GM21717 (cell line): ENCODE measurements at regions not wholly inside any gene's neighbourhood (a gene's known extent, or its start where the extent isn't known, plus 50 kb on each side); places are given as distances from the start of the nearest gene placed in this dataset.
"Not testable (repeated sequence)": the region's sequence is repeated elsewhere in the genome, so short reads cannot be mapped to it uniquely, and the experiment has no call there.

Experiments used
- ATAC-seq: cut with Tn5 transposase; IDR thresholded peaks from one replicate; pipeline ENCODE4 v1.9.1; 2021; ENCODE audit warnings: mild to moderate bottlenecking, moderate library complexity; ENCODE audit not compliant: unreplicated experiment

- ATAC-seq = no peak
Measured at GRCh38 chr2:71961289-71962027, 186.2 kb downstream of the CYP26B1 start.

DNA sequence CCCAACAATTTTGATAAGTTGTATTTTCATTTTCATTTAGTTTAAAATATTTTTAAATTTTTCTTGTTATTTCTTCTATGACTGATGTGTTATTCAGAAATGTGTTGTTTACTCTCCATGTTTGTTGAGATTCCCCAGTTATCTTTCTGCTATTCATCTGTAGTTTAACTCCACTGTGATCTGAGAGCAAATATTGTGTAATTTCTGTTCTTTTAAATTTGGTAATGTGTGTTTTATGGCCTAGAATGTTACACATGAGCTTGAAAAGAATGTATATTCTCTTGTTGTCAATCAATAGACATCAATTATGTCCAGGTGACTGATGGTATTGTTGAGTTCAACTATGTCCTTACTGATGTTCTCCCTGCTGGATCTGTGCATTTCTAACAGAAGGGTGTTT lies 188.2 kb downstream of the CYP26B1 start:
- no peak for ATAC-seq

DNA sequence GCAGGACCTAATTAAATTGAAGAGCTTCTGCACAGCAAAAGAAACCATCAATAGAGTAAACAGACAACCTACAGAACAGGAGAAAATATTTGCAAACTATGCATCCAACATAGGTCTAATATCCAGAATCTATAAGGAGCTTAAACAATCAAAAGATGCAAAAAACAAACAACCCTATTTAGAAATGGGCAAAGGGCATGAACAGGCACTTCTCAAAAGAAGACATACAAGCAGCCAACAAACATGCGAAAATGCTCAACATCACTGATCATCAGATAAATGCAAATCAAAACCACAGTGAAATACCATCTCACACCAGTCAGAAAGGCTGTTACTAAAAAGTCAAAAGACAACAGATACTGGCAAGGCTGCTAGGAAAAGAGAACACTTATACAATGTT lies 189.2 kb downstream of the CYP26B1 start:
- not testable (repeated sequence) for ATAC-seq

DNA sequence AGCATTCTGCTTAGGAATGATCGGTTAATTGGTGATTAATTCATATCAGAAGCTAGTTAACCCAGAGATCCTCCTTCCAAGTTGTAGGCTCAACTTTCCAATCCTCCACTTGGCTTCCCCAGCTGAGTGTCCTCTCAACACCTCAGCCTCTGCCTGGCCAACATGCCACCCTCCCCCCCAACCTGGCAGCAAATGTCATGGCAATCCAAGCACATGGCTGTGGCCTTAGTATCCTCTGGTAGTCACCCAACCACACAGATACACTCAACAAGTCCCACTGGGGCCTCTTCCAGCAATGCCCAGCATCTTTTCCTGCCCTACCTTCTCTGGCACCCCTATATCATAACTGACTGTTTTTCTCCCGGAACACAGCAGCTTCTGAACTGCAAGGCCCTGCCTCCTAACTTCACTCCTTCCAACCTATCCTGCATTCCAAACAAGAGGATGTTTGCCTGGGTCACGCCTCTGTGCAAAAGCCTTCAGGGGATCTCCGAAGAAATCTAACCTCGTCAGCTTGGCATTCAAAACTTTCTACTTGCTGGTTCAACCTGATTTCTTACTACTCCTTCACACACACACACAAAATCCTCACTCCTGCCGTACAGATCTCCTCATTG lies 195.0 kb downstream of the CYP26B1 start:
- ATAC-seq = no peak

DNA sequence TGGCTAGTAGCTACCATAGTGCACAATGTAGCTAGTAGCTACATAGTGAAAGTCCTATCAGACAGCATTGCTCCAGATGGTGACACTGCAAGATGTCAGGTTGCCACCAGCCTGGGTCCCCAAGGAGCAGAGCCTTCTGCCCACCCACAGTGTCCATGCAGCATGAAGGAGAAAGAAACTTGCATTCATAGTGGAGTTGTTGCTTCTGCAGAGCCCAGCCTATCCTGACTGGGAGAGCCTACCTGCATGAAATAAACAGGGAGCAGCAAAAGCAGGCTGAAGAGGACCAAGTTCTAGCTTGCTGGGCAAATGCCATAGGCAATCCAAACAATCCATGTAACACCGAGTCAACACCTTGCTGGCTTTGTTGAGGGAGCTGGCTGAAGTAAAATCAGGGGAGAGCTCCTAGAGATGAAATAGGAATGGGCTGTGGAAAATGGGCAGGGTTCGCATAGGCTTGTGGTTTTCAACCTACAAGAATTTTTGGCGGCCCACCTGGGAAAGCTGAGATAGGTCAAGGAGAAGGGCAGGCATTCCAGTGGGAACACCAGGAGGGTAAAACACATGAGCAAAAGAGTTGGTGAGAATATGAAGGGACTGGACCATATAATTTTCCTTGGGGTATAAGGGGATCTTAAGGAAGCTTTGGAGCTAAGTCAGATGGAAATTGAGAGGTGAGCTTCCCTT lies 195.8 kb downstream of the CYP26B1 start:
- no peak for ATAC-seq

DNA sequence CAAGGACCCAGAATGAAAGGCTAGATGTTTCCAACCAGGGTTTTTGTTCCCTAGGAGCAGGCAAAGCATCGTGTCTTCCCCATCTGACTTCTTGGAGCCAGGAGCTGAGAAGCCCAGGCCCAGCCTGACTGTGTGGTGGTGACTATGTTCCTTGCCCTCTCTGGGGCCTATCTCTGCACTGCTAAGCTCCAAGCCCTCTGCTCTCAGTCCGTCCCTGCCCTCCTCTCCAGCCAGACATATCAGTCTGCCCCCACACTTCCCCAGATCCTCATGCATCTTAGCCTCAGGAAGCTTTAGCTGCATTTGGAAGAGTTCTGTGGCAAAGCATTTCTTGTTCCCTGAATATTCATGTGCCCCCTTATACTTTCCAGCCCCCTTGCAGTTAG lies 196.6 kb downstream of the CYP26B1 start:
- no peak for ATAC-seq

- no peak for ATAC-seq
Measured at GRCh38 chr2:71950256-71951082, 197.2 kb downstream of the CYP26B1 start.

GRCh38 chr2:71949537-71949798 lies 198.2 kb downstream of the CYP26B1 start:
- ATAC-seq = no peak

DNA sequence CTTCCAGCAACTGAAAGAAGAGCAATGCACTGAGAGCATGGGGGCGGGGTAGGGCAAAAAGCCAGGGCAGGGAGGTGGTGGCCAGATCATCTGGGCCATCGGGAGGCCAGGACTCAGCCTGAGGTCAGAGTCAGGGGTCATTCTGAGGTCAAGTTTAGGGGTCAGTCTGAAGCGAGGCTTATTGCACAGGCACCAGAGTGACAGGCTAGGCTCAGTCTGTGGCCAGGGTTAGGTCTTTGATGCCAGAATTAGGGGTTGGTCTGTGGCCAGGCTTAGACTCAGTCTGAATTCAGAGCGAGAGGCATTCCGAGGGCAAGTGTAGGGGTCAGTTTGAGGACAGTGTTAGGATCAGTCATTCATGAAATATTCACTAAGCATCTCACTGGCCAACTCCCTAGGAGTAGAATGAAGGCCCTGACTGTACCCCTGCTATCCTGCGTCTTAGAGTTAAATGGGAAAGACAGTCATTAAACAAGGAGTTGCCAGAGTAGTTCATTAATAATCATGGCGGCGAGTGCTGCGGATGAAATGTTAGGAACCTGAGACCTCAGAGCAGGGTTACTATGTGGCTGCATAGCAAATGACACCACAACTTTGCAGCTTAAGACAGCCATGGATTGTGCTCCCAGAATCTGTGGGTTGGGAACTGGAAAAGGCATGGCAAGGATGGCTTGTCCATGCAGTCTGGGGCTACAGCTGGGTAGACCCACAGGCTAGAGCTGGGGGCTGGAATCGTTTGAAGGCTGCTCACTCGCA lies 198.7 kb downstream of the CYP26B1 start:
- no peak for ATAC-seq

- ATAC-seq = no peak
Measured at GRCh38 chr2:71947809-71948208, 199.9 kb downstream of the CYP26B1 start.

- ATAC-seq = no peak
Measured at GRCh38 chr2:71945603-71945959, 202.1 kb downstream of the CYP26B1 start.

- no peak for ATAC-seq
Measured at GRCh38 chr2:71944806-71945602, 202.7 kb downstream of the CYP26B1 start.

DNA sequence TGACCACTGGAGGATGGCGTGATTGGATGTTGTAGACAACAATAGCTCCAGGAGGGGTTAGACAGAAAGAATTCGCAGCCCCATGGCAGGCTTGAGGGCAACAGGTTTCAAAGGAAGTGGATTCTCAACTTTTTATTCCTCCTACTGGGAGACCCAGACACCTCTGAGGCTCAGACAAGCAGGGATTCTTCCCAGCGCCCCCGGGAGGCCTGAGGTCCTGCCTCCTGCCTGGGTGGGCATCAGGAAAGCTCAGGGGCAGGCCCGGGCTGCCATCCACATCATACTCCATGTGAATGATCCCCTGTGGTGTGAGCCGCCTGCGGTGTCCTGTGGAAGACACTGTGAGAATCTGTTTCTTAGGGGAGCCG lies 203.5 kb downstream of the CYP26B1 start:
- no peak for ATAC-seq

DNA sequence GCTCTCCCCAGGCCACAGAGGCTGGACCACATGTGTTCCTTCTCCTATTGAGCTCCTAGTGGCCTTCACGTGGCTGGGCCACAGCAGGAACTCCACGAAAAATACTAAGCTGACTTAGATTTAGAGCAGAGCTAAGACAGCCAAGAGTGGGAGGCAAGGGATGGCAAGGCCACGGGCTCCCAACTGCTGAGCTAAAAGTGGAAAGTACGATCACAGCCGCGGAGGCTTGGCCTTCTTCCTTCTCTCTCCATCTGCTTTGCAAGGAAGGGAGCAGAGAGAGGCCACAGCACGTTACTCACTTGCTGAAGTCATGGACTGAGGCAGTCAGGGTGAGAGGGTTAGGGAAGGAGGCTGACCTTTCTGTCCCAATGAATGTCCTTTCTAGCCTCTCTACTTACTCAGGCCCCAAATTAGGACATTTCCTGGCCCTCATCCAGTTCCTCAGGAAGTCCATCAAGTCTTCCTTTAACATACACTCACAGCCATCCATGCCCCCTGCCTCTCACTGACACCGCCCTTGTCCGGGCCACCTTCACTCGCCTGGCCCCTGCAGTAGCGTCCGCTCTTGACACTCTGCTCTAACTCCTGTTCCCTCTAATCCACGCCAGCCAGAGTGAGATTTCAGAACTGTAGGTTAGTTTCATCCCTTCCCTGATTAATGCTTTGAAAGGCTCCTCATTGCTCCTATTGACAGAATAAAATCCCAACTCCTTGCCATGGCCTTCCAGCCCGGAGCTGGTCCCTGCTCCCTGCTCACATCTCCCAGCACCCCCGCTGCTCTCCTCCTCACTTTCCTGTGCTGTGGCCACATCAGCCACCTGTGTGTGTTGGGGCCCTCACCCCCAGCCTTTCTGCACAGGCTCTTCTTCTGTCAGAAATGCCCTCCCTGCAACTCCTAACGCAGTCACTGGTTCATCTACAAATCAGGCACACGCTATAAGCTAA lies 204.2 kb downstream of the CYP26B1 start:
- ATAC-seq = no peak

DNA sequence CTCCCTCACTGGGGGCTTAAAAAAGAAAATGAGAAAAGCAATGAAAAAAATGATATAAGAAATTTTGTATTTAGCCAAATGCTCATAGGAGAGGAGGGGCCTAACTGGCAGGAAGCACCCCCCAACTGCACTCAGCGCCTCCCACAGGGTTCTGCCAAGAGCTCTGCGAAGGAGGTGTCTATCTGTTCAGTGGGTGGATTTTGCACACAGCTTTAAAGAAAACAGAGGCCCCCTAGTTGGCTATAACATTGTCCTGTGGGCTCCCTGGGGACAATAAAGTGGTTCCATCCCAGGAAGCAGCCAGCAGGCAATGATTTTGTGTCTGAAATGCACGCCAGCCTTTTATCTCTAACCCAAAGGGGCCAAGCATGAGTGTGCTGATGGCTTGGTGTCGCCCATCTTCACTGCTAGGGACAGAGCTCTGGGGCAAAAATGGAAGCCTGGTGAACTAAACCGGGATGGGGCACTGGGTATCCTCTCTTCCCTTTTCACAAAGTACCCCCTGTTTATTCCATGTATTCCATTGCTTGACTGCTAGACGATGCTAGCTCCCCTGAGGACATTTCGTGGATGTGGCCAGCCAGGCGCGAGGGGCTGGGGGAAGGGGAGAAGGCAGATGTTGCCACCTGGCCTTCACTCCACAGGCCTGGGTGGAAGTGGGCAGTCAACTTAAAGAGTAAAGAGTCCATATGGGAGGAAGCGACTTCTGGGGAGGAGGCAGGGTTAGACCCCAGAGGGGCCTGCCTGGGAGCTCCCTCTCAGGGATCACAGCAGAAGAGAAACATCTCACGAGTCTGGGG lies 205.7 kb downstream of the CYP26B1 start:
- no peak for ATAC-seq

DNA sequence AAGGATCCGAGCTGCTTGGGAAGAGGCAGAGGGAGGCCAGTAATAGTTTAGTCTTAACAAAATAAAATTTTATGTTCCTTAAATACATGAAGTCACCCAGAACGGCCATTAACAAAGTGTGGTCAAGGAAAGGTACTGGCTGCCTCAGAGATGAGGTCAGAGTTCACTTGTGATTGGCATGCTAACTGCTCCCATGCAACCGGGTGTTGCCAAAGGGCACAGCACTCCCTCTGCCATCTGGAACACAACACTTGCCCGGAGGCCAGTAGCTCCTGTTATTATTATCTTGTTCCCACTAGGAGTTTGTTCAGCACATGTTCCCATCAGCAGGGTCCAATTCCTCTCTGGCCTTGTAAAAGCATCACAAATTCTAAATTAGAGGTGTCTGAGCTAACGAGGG lies 207.0 kb downstream of the CYP26B1 start:
- no peak for ATAC-seq

DNA sequence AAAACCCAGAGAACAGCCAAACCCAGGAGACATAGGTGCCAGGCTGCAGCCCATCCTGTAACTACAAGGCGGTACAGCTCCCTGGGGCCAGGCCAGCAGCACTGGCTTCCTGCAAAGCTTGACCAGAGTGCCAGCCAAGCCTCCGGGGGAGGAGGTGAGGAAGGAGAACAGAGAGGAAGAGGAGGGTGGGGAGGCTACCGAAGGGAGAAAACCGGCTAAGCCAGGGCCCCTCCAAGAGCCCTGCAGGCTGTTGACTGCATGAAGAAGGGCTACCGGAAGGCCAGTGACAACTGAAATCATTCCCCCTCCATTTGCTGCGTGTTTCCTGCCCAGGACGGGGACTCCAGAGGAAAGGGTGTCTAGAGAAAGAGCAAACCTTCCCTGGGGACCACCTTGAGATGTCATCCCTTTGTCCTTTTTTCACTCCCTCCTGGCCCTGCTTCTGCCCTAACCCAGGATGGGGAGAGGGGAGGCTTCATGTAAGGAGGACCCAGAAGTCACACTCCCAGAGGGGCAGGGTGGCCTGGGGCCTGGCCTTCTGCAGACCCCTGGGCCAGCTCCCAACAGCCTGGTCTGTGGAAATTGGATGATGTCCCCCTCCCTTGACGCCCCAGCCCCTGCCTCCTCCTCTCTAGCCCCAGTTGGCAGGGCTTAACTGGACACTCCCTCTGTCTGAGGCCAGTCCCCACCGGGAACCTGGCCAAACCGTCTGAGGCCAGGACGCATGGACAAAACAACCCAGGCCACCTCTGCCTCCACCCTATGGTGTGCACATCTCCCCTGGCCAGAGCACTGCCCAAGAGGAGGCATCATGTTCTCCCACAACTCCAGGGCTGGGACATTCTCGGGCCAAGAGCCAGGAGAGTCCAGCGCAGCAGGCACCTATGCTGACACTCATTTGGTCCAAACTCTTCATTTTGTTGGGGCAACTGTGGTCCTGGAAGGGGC lies 207.8 kb downstream of the CYP26B1 start:
- ATAC-seq = no peak
